Type B pancreatic cell (in vitro differentiated cells): ENCODE measurements at regions not wholly inside any gene's neighbourhood (a gene's known extent, or its start where the extent isn't known, plus 50 kb on each side); places are given as distances from the start of the nearest gene placed in this dataset.

Source experiments
- DNase-seq: peaks from one replicate; pipeline ENCODE4 v3.0.0; 2021; ENCODE audit warnings: mixed read lengths; ENCODE audit not compliant: unreplicated experiment; ENCODE audit errors: extremely low spot score
- H3K27ac Mint-ChIP-seq: 2 replicates; pipeline ENCODE4 v1.8.0; 2021; ENCODE audit warnings: mild to moderate bottlenecking, mixed read lengths
- H3K27me3 Mint-ChIP-seq: 2 replicates; pipeline ENCODE4 v1.8.0; 2021; ENCODE audit warnings: mixed read lengths
- H3K36me3 Mint-ChIP-seq: 2 replicates; pipeline ENCODE4 v1.8.0; 2021; ENCODE audit warnings: mixed read lengths
- H3K4me1 Mint-ChIP-seq: one replicate; pipeline ENCODE4 v1.8.0; 2021; ENCODE audit warnings: mixed read lengths; ENCODE audit not compliant: unreplicated experiment
- H3K4me3 Mint-ChIP-seq: 2 replicates; pipeline ENCODE4 v1.8.0; 2021; ENCODE audit warnings: mild to moderate bottlenecking, mixed read lengths
- H3K9me3 Mint-ChIP-seq: 2 replicates; pipeline ENCODE4 v1.8.0; 2021; ENCODE audit warnings: mixed read lengths
- TF ChIP-seq, protein P1 (sequence below): fragments of 200-600 bp; sonication (generic); conservative IDR thresholded peaks from 2 replicates; pipeline ENCODE4 v1.5.0; 2021; ENCODE audit warnings: antibody characterized with exemption, mild to moderate bottlenecking

DNA sequence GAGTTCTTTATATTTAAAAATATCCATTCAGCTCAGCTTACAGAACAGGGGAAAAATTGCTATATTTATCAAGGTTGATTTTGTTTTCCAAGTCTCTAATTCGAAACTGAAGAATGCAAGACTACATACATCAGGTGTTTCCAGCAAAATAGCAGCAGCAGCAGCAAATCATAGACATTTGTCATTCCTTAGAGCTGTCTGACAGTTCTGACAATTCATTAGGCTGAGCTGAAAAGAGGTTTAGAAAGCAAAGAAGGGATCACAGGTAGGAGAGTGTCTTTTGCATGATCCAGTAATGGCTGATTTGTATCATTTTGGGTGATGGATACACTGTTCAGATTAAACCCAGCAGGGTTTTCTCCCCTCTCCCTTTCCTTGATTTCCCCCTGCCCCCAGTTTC is 545.7 kb downstream of the MCTP2 start:
- H3K9me3 Mint-ChIP-seq: no peaks in the 10 kb centered on the region
- no peak overlapping the region for H3K27ac Mint-ChIP-seq
- H3K36me3 Mint-ChIP-seq: no peaks in the 10 kb centered on the region
- peaks cover 3% of the 10 kb centered on the region for H3K27me3 Mint-ChIP-seq
- no peaks in the 10 kb centered on the region for H3K4me1 Mint-ChIP-seq
- TF ChIP-seq, protein P1, sequence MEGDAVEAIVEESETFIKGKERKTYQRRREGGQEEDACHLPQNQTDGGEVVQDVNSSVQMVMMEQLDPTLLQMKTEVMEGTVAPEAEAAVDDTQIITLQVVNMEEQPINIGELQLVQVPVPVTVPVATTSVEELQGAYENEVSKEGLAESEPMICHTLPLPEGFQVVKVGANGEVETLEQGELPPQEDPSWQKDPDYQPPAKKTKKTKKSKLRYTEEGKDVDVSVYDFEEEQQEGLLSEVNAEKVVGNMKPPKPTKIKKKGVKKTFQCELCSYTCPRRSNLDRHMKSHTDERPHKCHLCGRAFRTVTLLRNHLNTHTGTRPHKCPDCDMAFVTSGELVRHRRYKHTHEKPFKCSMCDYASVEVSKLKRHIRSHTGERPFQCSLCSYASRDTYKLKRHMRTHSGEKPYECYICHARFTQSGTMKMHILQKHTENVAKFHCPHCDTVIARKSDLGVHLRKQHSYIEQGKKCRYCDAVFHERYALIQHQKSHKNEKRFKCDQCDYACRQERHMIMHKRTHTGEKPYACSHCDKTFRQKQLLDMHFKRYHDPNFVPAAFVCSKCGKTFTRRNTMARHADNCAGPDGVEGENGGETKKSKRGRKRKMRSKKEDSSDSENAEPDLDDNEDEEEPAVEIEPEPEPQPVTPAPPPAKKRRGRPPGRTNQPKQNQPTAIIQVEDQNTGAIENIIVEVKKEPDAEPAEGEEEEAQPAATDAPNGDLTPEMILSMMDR: no peak
- no peak overlapping the region for H3K4me3 Mint-ChIP-seq
- no peak for DNase-seq

DNA sequence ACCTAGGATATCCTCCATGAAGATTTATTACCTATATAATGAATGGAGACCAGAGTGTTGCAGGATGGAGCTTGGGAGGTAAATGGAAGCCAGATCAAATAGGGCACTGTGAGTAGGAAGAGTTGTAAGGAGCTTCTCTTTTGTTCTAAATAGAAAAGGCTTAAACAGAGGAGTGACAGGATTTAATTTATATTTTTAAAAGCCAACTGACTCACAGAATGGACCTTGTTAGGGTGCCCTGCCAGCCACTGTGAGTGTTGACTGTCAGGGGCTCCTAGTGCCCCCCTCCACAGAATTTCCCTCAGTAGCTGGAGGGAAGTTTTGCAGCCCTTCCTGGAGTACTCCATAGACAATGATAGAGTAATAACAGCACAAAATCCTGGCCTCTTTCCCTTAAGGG is 547.5 kb downstream of the MCTP2 start:
- Mint-ChIP-seq H3K36me3 (no peaks in the 10 kb centered on the region), H3K27me3 (peaks cover 3% of the 10 kb centered on the region), H3K4me3 (no peak overlapping the region), H3K4me1 (no peaks in the 10 kb centered on the region), H3K27ac (no peak overlapping the region), H3K9me3 (no peaks in the 10 kb centered on the region)
- DNase-seq: no peak
- TF ChIP-seq, protein P1: no peak

GRCh38 chr15:94780166-94780565 is 548.8 kb downstream of the MCTP2 start:
- H3K9me3 Mint-ChIP-seq: no peaks in the 10 kb centered on the region
- no peaks in the 10 kb centered on the region for H3K4me1 Mint-ChIP-seq
- no peaks in the 10 kb centered on the region for H3K36me3 Mint-ChIP-seq
- H3K4me3 Mint-ChIP-seq: no peak overlapping the region
- H3K27me3 Mint-ChIP-seq: no peaks in the 10 kb centered on the region
- no peak for DNase-seq
- TF ChIP-seq, protein P1: no peak
- no peak overlapping the region for H3K27ac Mint-ChIP-seq

- no peaks in the 10 kb centered on the region for H3K4me1 Mint-ChIP-seq
- H3K36me3 Mint-ChIP-seq: no peaks in the 10 kb centered on the region
- peaks cover 4% of the 10 kb centered on the region for H3K9me3 Mint-ChIP-seq
- TF ChIP-seq, protein P1: no peak
- H3K4me3 Mint-ChIP-seq: no peak overlapping the region
- no peak overlapping the region for H3K27ac Mint-ChIP-seq
- no peaks in the 10 kb centered on the region for H3K27me3 Mint-ChIP-seq
- DNase-seq: no peak
These were observed 553.7 kb downstream of the MCTP2 start for GRCh38 chr15:94785091-94785490.

DNA sequence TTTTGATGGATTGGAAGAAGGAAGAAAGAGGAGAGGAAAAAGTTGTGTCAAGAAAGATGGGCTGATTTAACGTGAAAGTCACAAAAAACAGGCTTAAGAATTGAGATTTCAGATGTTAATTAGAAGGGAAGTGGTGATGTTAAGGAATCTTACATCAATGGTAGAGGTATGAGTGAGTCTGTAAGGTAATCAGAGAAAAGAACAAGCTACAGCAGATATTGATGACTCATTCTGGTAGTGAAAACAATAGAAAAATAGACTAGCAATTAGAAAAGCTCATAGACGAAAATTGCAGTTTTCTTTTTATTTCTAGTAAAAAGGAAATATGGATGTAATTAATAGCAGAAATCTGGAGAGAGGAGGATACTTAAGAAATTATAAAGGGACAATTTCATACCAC is 559.6 kb downstream of the MCTP2 start:
- no peak for DNase-seq

More for the DNA sequence above, 559.6 kb downstream of the MCTP2 start:
- Mint-ChIP-seq H3K9me3 (peaks cover 5% of the 10 kb centered on the region), H3K4me3 (no peak overlapping the region), H3K4me1 (peaks cover 8% of the 10 kb centered on the region), H3K27me3 (no peaks in the 10 kb centered on the region), H3K27ac (no peak overlapping the region), H3K36me3 (no peaks in the 10 kb centered on the region)
- TF ChIP-seq, protein P1: no peak
